Non-pigmented ciliary epithelial cell (primary cell): ENCODE measurements at regions not wholly inside any gene's neighbourhood (a gene's known extent, or its start where the extent isn't known, plus 50 kb on each side); places are given as distances from the start of the nearest gene placed in this dataset.
"Not testable (repeated sequence)": the region's sequence is repeated elsewhere in the genome, so short reads cannot be mapped to it uniquely, and the experiment has no call there.

Experiments used
- DNase-seq: peaks from one replicate; pipeline ENCODE4 v3.0.0-alpha.2; 2010; ENCODE audit warnings: low read depth

DNA sequence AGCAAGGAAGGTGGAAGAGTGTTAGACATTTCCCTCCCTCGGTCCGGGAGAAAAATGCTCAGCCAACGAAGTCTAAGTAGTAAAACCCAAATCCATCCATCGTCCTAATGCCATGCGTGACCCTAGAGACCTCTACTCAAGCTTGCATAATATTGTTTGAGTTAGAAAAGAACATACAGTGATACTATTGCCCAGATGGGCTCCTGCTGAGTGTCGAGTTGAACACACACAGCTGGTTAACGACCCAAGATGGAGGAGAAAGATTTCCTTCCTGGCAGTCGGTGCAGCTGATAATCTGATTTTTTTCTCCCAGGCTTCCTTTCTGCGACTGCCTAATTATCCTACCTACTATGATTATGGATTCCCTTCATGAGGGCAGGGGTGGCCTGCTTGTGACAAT lies 164.4 kb upstream of the KCNG1 start:
- no peak for DNase-seq

DNA sequence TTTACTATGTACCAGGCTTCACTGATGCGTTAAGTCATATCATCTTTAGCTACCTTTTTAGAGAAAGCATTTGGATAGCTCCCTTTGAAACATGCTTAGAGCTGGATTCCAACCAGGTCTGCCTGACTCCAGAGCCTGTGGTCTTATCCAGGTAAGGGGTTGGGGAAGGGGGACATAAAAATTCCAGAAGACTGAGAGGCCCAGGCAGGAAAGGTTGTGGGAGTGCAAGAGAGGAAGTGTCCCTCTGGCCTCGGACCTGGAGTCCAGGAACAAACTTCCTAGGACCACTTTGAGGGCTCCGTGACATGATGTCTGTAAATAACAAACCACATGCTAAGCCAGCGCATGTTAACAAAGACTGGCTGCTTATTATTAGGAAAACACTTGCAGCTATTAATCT lies 163.0 kb upstream of the KCNG1 start:
- no peak for DNase-seq

DNA sequence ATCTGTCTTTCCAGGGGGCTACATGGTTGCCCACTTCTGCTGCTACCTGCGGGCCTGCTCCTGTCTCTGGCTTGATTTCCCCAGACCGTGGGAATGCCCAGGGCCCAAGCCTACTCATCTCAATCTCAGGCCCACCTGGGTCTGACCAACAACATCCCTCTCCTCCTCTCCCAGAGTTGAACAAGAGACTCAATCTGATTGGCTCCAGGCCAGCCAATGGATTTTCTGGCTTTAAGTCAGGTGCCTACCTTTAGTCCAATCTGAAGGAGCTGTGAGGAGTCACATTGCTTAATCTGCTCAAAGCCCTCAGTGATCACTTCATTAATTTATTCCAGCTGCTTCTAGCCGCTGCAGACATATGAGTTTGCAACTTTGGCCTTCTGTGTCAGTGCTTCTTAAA lies 162.4 kb upstream of the KCNG1 start:
- no peak for DNase-seq

GRCh38 chr20:51184289-51184688 lies 161.4 kb upstream of the KCNG1 start:
- no peak for DNase-seq

DNA sequence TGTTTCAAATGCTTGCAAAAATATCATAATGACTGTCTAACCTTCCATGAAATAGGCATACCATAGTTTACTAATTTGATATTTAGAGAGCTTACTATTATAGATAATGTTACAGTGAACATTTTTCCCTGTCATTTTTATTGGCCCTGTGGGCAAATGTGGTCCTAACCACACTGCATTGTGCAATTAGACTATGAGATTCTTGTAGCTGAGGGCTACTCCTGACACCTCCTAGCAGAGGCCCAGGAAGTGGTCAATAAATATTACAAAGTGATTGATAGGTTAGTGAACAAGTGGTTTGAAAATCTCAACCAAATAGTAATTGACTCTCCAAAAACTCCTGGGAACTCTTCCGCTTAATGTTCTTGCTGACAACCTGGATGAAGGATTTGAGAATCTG lies 160.5 kb upstream of the KCNG1 start:
- no peak for DNase-seq

DNA sequence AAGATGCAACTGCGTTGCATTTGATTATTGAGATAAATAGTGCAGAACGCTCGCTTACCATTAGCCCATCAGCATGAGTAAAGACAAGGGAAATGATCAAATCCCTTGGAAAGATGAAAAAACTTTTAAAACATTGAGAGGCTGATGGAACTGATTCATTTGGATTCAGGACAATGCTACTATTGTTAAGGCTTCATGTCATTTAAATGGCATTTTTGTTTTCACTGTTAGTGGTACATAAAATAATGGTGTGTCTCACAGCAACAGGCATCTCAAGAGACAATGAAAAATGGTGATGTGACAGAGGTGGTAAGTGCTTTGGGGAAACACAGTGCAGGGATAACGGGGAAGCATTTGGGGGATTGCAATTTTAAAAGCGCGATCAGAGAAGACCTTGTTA lies 159.7 kb upstream of the KCNG1 start:
- no peak for DNase-seq

GRCh38 chr20:51178153-51178552 lies 155.2 kb upstream of the KCNG1 start:
- no peak for DNase-seq

- no peak for DNase-seq
Measured at GRCh38 chr20:51176876-51177275, 154.0 kb upstream of the KCNG1 start.

- DNase-seq = no peak
Measured at GRCh38 chr20:51176446-51176845, 153.5 kb upstream of the KCNG1 start.

DNA sequence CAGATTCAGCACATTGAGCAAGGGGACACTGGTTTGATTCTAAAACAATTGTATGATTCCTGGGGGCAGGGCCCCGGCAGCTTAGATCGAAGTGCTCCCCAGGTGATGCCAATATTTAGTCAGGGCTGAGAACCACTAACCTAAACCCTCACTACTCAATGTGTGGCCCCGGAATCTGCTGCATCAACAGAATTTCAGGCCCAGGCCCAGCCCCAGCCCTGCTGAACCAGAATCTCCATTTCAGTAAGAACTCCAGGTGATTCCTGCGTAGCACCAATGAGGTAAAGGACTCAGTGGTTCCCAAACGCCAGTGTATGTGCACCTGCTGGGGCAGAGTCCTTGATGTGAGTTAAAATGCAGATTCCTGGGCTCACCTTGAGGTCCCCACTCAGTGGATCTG lies 152.8 kb upstream of the KCNG1 start:
- no peak for DNase-seq

GRCh38 chr20:51175156-51175555 lies 152.2 kb upstream of the KCNG1 start:
- DNase-seq = no peak

- no peak for DNase-seq
Measured at GRCh38 chr20:51174536-51174935, 151.6 kb upstream of the KCNG1 start.

GRCh38 chr20:51172558-51173428 lies 149.9 kb upstream of the KCNG1 start:
- DNase-seq = no peak

- no peak for DNase-seq
Measured at GRCh38 chr20:51171141-51171540, 148.2 kb upstream of the KCNG1 start.

DNA sequence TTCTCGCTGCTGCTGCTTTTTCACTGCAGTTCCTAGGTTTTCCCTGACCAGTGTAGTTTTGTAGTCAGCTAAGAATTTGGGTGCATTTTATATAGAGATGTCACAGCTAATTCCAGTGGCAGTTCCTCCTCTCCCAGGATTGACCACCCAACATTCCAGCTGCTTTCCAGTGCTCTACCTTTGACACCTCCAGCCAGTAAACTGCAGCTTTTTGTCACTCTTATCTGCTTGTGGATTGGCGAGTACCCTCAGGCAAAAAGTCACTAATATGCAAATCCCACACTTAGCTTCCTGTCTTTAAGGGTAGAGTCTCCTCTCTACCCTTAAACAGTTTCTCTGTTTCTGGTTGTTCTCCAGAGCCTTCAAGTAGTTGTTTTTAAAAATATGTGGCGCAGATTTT lies 146.9 kb upstream of the KCNG1 start:
- no peak for DNase-seq

DNA sequence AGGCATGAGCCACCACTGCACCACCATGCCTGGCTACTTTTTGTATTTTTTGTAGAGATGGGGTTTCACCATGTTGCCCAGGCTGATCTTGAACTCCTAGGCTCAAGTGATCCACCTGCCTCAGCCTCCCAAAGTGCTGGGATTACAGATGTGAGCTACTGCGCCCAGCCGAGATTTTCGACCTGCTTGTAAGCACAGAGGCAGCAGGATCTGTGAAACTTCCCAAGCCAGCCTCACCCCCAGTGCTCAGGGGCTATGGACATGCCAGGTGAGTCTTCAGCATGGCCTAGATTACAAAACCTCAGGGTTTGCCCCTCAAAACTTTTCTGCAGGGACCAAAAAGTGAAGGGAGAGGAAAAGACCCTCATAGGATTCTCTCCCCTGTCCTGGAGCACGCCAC lies 145.0 kb upstream of the KCNG1 start:
- DNase-seq = not testable (repeated sequence)

- no peak for DNase-seq
Measured at GRCh38 chr20:51166489-51166888, 143.6 kb upstream of the KCNG1 start.

GRCh38 chr20:51165131-51165530 lies 142.2 kb upstream of the KCNG1 start:
- DNase-seq = no peak

- no peak for DNase-seq
Measured at GRCh38 chr20:51164731-51165130, 141.8 kb upstream of the KCNG1 start.

DNA sequence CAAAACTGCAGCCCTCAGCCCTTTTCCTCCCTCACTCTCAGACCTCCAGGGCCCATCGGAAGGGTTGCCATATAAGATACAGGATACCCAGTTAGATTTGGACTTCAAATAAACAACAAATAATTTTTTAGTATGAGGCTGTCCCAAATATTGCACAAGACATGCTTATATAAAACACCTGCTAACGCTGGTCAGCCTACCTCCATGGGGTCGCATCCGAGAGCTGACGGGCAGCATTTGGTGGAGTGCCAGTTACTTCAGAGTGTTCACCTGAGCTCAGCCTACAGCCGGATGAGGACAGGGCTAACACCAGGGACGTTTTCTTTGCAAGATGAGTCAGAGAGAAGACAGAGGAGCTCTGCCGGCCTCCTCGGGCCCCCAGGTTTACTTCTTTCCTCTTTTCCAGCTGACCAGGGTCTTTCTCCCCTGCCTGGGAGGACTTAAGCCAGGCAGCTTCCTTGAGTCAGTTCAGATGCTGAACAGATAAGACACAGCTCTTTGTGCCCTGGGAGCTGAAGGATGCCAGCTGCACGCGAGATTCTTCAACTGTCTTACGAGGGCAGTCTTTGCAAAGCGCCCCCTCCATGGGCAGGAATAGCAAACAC lies 141.2 kb upstream of the KCNG1 start:
- no peak for DNase-seq

GRCh38 chr20:51162015-51162414 lies 139.1 kb upstream of the KCNG1 start:
- no peak for DNase-seq

GRCh38 chr20:51160821-51161220 lies 137.9 kb upstream of the KCNG1 start:
- no peak for DNase-seq

DNA sequence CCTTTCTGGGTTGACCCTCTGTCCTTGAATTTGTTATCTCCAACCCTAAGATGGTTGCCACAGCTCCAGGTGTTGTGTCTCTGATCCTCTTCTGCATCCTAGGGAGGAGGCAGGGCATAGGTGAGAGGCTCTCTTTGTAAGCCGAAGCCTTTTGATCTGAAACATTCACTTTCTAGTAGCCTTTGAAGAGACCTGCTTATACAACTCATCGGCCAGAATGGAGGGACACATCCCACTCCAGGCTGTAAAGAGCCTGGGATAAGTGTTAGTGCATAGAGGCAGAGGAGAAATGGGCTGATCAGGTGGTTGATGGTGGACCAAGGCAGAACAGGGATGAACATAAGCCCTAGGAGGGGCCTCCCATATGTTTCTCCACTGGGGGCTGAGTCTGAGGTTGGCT lies 137.1 kb upstream of the KCNG1 start:
- no peak for DNase-seq

- DNase-seq = no peak
Measured at GRCh38 chr20:51159303-51159702, 136.4 kb upstream of the KCNG1 start.
